Astrocyte (in vitro differentiated cells and primary cell): ENCODE measurements at regions not wholly inside any gene's neighbourhood (a gene's known extent, or its start where the extent isn't known, plus 50 kb on each side); places are given as distances from the start of the nearest gene placed in this dataset.
"Not testable (repeated sequence)": the region's sequence is repeated elsewhere in the genome, so short reads cannot be mapped to it uniquely, and the experiment has no call there.

Experiments
- DNase-seq: peaks from one replicate; pipeline ENCODE4 v3.0.0-alpha.2; 2010; ENCODE audit warnings: low read depth
- FAIRE-seq: peaks from 2 replicates; lab custom pipeline; 2011; peaks lifted over from hg19 to GRCh38; lab: Jason Lieb, UNC
- H2AFZ ChIP-seq: 2 replicates; pipeline ENCODE4 v1.6.0; 2012; ENCODE audit warnings: low read depth, low read length, inconsistent platforms
- H3K27ac ChIP-seq: 2 replicates; pipeline ENCODE4 v1.5.1; 2011; ENCODE audit warnings: low read depth, low read length, inconsistent platforms
- H3K27me3 ChIP-seq: 2 replicates; pipeline ENCODE4 v1.6.0; 2011; ENCODE audit warnings: low read length, inconsistent platforms; ENCODE audit not compliant: insufficient read depth
- H3K36me3 ChIP-seq: 2 replicates; pipeline ENCODE4 v1.5.1; 2011; ENCODE audit warnings: low read length, inconsistent platforms; ENCODE audit not compliant: insufficient read depth
- H3K4me1 ChIP-seq: 2 replicates; pipeline ENCODE4 v1.5.1; 2011; ENCODE audit warnings: low read length, inconsistent platforms; ENCODE audit not compliant: insufficient read depth
- H3K4me2 ChIP-seq: 2 replicates; pipeline ENCODE4 v1.6.0; 2012; ENCODE audit warnings: low read length, inconsistent platforms
- H3K4me3 ChIP-seq: 2 replicates; pipeline ENCODE4 v1.5.1; 2011; ENCODE audit warnings: low read depth, mild to moderate bottlenecking, low read length, inconsistent platforms; ENCODE audit not compliant: insufficient read depth
- H3K79me2 ChIP-seq: 2 replicates; pipeline ENCODE4 v1.6.0; 2012; ENCODE audit warnings: mild to moderate bottlenecking, low read length, inconsistent platforms; ENCODE audit not compliant: insufficient read depth
- H3K9ac ChIP-seq: 2 replicates; pipeline ENCODE4 v1.6.0; 2012; ENCODE audit warnings: mild to moderate bottlenecking, low read length, inconsistent platforms
- H3K9me3 ChIP-seq: 2 replicates; pipeline ENCODE4 v1.5.1; 2012; ENCODE audit warnings: low read depth, mild to moderate bottlenecking, low read length, inconsistent platforms; ENCODE audit not compliant: insufficient read depth
- H4K20me1 ChIP-seq: 2 replicates; pipeline ENCODE4 v1.6.0; 2012; ENCODE audit warnings: low read length, inconsistent platforms; ENCODE audit not compliant: insufficient read depth
- H3K27ac Mint-ChIP-seq: one replicate; pipeline ENCODE4 v1.8.0; 2021; ENCODE audit warnings: mild to moderate bottlenecking, mixed read lengths; ENCODE audit not compliant: unreplicated experiment
- H3K27me3 Mint-ChIP-seq: one replicate; pipeline ENCODE4 v1.8.0; 2021; ENCODE audit warnings: low read depth, mixed read lengths; ENCODE audit not compliant: unreplicated experiment
- H3K36me3 Mint-ChIP-seq: one replicate; pipeline ENCODE4 v1.8.0; 2021; ENCODE audit warnings: low read depth, mixed read lengths; ENCODE audit not compliant: unreplicated experiment
- H3K4me1 Mint-ChIP-seq: one replicate; pipeline ENCODE4 v1.8.0; 2021; ENCODE audit warnings: low read depth, mixed read lengths; ENCODE audit not compliant: unreplicated experiment
- H3K4me3 Mint-ChIP-seq: one replicate; pipeline ENCODE4 v1.8.0; 2021; ENCODE audit warnings: mild to moderate bottlenecking, moderate library complexity, mixed read lengths; ENCODE audit not compliant: unreplicated experiment
- H3K9me3 Mint-ChIP-seq: one replicate; pipeline ENCODE4 v1.8.0; 2021; ENCODE audit warnings: mild to moderate bottlenecking, mixed read lengths; ENCODE audit not compliant: unreplicated experiment
- EZH2 ChIP-seq: IDR thresholded peaks from 2 replicates; pipeline ENCODE4 v1.6.1; 2012; ENCODE audit warnings: mild to moderate bottlenecking, low read length, inconsistent platforms; ENCODE audit not compliant: insufficient read depth
- TF ChIP-seq, protein P1 (sequence below): IDR thresholded peaks from 2 replicates; pipeline ENCODE4 v1.5.1; 2011; ENCODE audit warnings: low read depth, mild to moderate bottlenecking, inconsistent platforms, low read length, moderate library complexity; ENCODE audit not compliant: insufficient read depth

DNA sequence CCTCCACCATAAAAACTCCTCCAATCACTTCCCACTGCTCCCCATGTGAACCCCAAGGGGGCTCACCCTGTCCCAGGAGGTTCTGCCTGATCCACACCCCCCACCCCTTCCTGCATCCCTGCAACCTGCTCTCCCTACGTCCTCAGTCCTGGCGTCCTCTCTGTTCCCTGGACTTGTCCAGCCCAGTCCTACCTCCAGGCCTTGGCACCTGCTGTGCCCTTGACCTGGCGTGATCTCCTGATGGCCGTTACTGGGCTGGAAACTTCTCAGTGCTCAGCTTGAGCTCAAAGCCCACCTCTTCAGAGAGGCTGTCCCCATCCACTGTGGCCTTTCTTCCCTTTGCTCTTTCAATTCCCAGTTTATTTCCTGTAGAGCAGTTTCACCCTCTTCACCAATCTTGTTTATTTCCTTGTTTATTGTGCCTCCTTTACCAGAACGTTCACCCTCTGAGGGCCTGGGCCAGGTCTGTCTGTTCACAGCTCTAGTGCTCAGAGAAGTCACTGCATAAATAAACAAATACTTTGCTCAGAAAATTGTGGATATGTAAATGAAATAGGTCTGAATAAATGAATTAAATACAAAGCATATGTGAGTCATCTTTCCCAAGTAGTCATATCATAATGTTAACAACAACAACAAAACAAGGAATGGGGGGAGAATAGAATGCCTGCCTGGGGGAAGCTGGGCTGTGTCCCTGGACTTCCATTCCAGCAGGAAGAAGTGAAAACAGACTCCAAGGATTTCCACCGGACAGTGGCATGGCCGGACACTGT lies 175.7 kb upstream of the SULF2 start:
- peaks cover 5% of the 10 kb centered on the region for H3K4me1 Mint-ChIP-seq
- H3K9ac ChIP-seq, result no peak overlapping the region
- H3K27me3 ChIP-seq, result peaks cover 24% of the 10 kb centered on the region
- no peaks in the 10 kb centered on the region for H3K36me3 Mint-ChIP-seq
- H3K4me1 ChIP-seq, result peaks cover 12% of the 10 kb centered on the region
- no peak overlapping the region for H3K4me2 ChIP-seq
- no peak for TF ChIP-seq EZH2
- TF ChIP-seq, protein P1, sequence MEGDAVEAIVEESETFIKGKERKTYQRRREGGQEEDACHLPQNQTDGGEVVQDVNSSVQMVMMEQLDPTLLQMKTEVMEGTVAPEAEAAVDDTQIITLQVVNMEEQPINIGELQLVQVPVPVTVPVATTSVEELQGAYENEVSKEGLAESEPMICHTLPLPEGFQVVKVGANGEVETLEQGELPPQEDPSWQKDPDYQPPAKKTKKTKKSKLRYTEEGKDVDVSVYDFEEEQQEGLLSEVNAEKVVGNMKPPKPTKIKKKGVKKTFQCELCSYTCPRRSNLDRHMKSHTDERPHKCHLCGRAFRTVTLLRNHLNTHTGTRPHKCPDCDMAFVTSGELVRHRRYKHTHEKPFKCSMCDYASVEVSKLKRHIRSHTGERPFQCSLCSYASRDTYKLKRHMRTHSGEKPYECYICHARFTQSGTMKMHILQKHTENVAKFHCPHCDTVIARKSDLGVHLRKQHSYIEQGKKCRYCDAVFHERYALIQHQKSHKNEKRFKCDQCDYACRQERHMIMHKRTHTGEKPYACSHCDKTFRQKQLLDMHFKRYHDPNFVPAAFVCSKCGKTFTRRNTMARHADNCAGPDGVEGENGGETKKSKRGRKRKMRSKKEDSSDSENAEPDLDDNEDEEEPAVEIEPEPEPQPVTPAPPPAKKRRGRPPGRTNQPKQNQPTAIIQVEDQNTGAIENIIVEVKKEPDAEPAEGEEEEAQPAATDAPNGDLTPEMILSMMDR, result no peak
- FAIRE-seq (no peak), DNase-seq (no peak)
- no peak overlapping the region for H3K4me3 Mint-ChIP-seq
- no peaks in the 10 kb centered on the region for H3K9me3 ChIP-seq
- no peak overlapping the region for H3K4me3 ChIP-seq
- no peaks in the 10 kb centered on the region for H3K79me2 ChIP-seq
- no peaks in the 10 kb centered on the region for H4K20me1 ChIP-seq
- H3K36me3 ChIP-seq, result no peaks in the 10 kb centered on the region
- H3K27me3 Mint-ChIP-seq, result peaks cover 42% of the 10 kb centered on the region
- H3K27ac ChIP-seq, result no peak overlapping the region
- no peaks in the 10 kb centered on the region for H3K9me3 Mint-ChIP-seq
- no peak overlapping the region for H2AFZ ChIP-seq
- H3K27ac Mint-ChIP-seq, result no peak overlapping the region

DNA sequence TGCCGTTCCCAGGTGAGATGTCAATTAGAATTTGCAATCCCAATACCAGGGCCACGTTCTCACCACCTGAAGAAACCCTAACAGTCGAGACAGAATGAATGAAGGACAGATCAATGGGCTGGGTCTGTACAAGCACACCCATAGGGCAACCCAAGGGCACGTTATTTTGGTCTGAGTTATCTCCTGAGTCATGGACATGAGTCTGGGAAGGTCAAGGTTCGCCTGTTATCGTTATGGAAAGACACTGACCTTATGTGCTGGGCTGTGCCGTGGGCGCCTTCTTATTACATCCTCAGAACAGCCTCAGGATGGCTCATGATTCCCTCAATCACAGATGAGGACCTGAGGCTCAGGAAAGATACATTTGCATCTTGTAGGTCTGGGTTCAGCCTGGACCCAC lies 175.0 kb upstream of the SULF2 start:
- Histone ChIP-seq H4K20me1 (no peaks in the 10 kb centered on the region), H3K36me3 (no peaks in the 10 kb centered on the region), H3K9me3 (no peaks in the 10 kb centered on the region), H3K9ac (no peak overlapping the region), H3K4me3 (no peak overlapping the region), H3K4me1 (peaks cover 12% of the 10 kb centered on the region), H2AFZ (no peak overlapping the region), H3K79me2 (no peaks in the 10 kb centered on the region), H3K4me2 (no peak overlapping the region), H3K27ac (no peak overlapping the region), H3K27me3 (peaks cover 18% of the 10 kb centered on the region)
- no peak for FAIRE-seq
- Mint-ChIP-seq H3K27me3 (peaks cover 38% of the 10 kb centered on the region), H3K9me3 (no peaks in the 10 kb centered on the region), H3K4me3 (no peak overlapping the region), H3K27ac (no peak overlapping the region), H3K36me3 (no peaks in the 10 kb centered on the region), H3K4me1 (peaks cover 10% of the 10 kb centered on the region)
- no peak for DNase-seq
- TF ChIP-seq EZH2, result no peak
- TF ChIP-seq, protein P1, result no peak

DNA sequence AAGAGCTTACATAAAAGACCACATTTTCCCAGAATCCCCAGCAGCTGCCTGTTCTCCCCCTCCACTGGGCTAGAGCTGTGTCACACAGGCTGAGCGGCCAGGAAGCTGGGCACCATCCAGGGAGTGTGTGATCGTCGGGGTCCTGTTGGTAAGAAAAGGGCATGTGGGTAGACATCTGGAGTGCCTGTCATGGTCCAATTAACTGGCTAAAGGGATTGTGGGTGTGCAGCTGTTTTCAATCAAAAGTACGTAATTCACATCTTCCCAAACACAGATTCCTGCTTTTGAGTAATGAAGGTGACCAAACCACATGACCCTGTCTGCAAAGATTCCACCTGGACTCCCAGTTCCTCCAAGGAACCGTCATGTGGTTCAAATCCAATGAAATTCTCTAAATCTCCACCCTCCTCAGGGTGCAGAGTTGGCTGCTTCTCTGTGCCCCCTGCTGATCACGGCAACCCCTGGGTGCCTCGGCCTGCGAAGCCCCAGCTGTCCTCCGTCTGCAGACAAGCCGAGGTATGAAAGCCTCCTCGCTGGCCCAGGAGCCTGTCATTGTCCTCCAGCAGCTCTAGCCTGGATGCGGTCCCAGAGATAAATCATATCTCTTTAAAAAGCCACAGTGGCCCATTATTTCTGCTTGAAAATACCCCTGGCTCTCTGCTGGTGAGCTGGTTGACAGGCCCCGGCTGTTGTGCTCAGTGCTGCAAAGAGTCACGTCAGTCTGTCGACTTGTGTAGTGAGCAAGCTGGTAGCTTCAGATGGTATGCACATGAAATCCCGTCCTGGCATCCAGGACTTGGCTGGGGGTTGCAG lies 172.9 kb upstream of the SULF2 start:
- not testable (repeated sequence) for H3K36me3 ChIP-seq, H3K9me3 ChIP-seq, H4K20me1 ChIP-seq, H3K9ac ChIP-seq, H3K4me3 Mint-ChIP-seq, H3K4me1 Mint-ChIP-seq, H3K4me2 ChIP-seq, H3K79me2 ChIP-seq, H2AFZ ChIP-seq, H3K4me3 ChIP-seq, FAIRE-seq, H3K9me3 Mint-ChIP-seq, H3K27ac ChIP-seq, H3K36me3 Mint-ChIP-seq, H3K27ac Mint-ChIP-seq
- DNase-seq, result peak; percentile 90
- Histone ChIP-seq H3K27me3 (peaks cover 13% of the 10 kb centered on the region), H3K4me1 (peaks cover 12% of the 10 kb centered on the region)
- H3K27me3 Mint-ChIP-seq, result peaks cover 29% of the 10 kb centered on the region
